WTC11 (cell line): ENCODE measurements at regions not wholly inside any gene's neighbourhood (a gene's known extent, or its start where the extent isn't known, plus 50 kb on each side); places are given as distances from the start of the nearest gene placed in this dataset.

Experiments
- ATAC-seq: fragments of 200-7000 bp; cut with Tn5 transposase; 2 replicates; pipeline ENCODE4 v1.10.0; 2021; ENCODE audit warnings: mild to moderate bottlenecking, moderate library complexity
- CTCF ChIA-PET: fragments of 300-600 bp; sonication (Branson Sonifier 250); formaldehyde crosslinking; loops from one replicate; lab custom pipeline; 2021; ENCODE audit warnings: antibody characterized with exemption; lab: Charles Lee
- POLR2A ChIA-PET: fragments of 350-600 bp; sonication (Branson Sonifier 250); formaldehyde crosslinking; loops from one replicate; lab custom pipeline; 2021; ENCODE audit warnings: antibody characterized with exemption; lab: Charles Lee
- DNase-seq: peaks from one replicate; pipeline ENCODE4 v3.0.0; 2021; ENCODE audit warnings: low spot score
- H3K27ac Mint-ChIP-seq: 2 replicates; pipeline ENCODE4 v1.8.0; 2021; ENCODE audit warnings: mixed read lengths
- H3K27me3 Mint-ChIP-seq: 2 replicates; pipeline ENCODE4 v1.8.0; 2021; ENCODE audit warnings: low read depth, mild to moderate bottlenecking, moderate library complexity, mixed read lengths
- H3K36me3 Mint-ChIP-seq: 2 replicates; pipeline ENCODE4 v1.8.0; 2021; ENCODE audit warnings: mixed read lengths
- H3K4me1 Mint-ChIP-seq: 2 replicates; pipeline ENCODE4 v1.8.0; 2022; ENCODE audit warnings: mixed read lengths
- H3K4me3 Mint-ChIP-seq: 2 replicates; pipeline ENCODE4 v1.8.0; 2021; ENCODE audit warnings: mild to moderate bottlenecking, moderate library complexity, mixed read lengths
- H3K9me3 Mint-ChIP-seq: 2 replicates; pipeline ENCODE4 v1.8.0; 2021; ENCODE audit warnings: mixed read lengths
- AR ChIP-seq: fragments of 250-450 bp; sonication (Bioruptor Pico); IDR thresholded peaks from 2 replicates; pipeline ENCODE4 v1.9.0; 2021; ENCODE audit warnings: mild to moderate bottlenecking
- ATF1 ChIP-seq: sonication (generic); formaldehyde crosslinking; IDR thresholded peaks from 2 replicates; pipeline ENCODE4 v1.8.1; 2023; ENCODE audit warnings: mild to moderate bottlenecking, moderate library complexity, missing genetic modification reagents
- CREB1 ChIP-seq: sonication (generic); formaldehyde crosslinking; IDR thresholded peaks from 2 replicates; pipeline ENCODE4 v1.8.0; 2023; ENCODE audit warnings: mild to moderate bottlenecking, missing genetic modification reagents
- ELF4 ChIP-seq: sonication (generic); formaldehyde crosslinking; IDR thresholded peaks from 2 replicates; pipeline ENCODE4 v1.8.1; 2022; ENCODE audit warnings: low read depth, mild to moderate bottlenecking, moderate library complexity, missing genetic modification reagents
- ETV6 ChIP-seq: sonication (generic); formaldehyde crosslinking; IDR thresholded peaks from 2 replicates; pipeline ENCODE4 v1.8.1; 2022; ENCODE audit warnings: mild to moderate bottlenecking, missing genetic modification reagents
- FOXP4 ChIP-seq: sonication (generic); formaldehyde crosslinking; IDR thresholded peaks from 2 replicates; pipeline ENCODE4 v1.8.0; 2022; ENCODE audit warnings: mild to moderate bottlenecking, missing genetic modification reagents
- GTF2I ChIP-seq: fragments of 250-450 bp; sonication (Bioruptor Pico); conservative IDR thresholded peaks from 2 replicates; pipeline ENCODE4 v1.4.0; 2021; ENCODE audit warnings: mild to moderate bottlenecking
- JUN ChIP-seq: sonication (generic); formaldehyde crosslinking; IDR thresholded peaks from 2 replicates; pipeline ENCODE4 v1.8.0; 2023; ENCODE audit warnings: mild to moderate bottlenecking, missing genetic modification reagents
- MYBL2 ChIP-seq: sonication (generic); formaldehyde crosslinking; IDR thresholded peaks from 2 replicates; pipeline ENCODE4 v1.8.1; 2023; ENCODE audit warnings: mild to moderate bottlenecking, moderate library complexity, missing genetic modification reagents
- PREB ChIP-seq: sonication (generic); formaldehyde crosslinking; IDR thresholded peaks from 2 replicates; pipeline ENCODE4 v1.8.1; 2022; ENCODE audit warnings: mild to moderate bottlenecking, missing genetic modification reagents, moderate library complexity, borderline replicate concordance
- SMAD3 ChIP-seq: sonication (generic); formaldehyde crosslinking; IDR thresholded peaks from 2 replicates; pipeline ENCODE4 v1.8.0; 2022; ENCODE audit warnings: missing genetic modification reagents, mild to moderate bottlenecking, borderline replicate concordance
- SP1 ChIP-seq: sonication (generic); formaldehyde crosslinking; conservative IDR thresholded peaks from 2 replicates; pipeline ENCODE4 v1.8.1; 2022; ENCODE audit warnings: missing genetic modification reagents
- TEAD4 ChIP-seq: sonication (generic); formaldehyde crosslinking; IDR thresholded peaks from 2 replicates; pipeline ENCODE4 v1.8.0; 2022; ENCODE audit warnings: mild to moderate bottlenecking, missing genetic modification reagents
- USF1 ChIP-seq: sonication (generic); formaldehyde crosslinking; IDR thresholded peaks from 2 replicates; pipeline ENCODE4 v1.8.0; 2022; ENCODE audit warnings: mild to moderate bottlenecking, missing genetic modification reagents
- USF2 ChIP-seq: sonication (generic); formaldehyde crosslinking; IDR thresholded peaks from 2 replicates; pipeline ENCODE4 v1.8.1; 2023; ENCODE audit warnings: mild to moderate bottlenecking, missing genetic modification reagents, moderate library complexity
- ZNF219 ChIP-seq: sonication (generic); formaldehyde crosslinking; IDR thresholded peaks from 2 replicates; pipeline ENCODE4 v1.8.0; 2023; ENCODE audit warnings: missing genetic modification reagents, mild to moderate bottlenecking, borderline replicate concordance
- ZNF263 ChIP-seq: sonication (generic); formaldehyde crosslinking; IDR thresholded peaks from 2 replicates; pipeline ENCODE4 v1.8.1; 2022; ENCODE audit warnings: low read depth, mild to moderate bottlenecking, moderate library complexity, missing genetic modification reagents
- ZNF416 ChIP-seq: fragments of 250-450 bp; sonication (Bioruptor Pico); IDR thresholded peaks from 2 replicates; pipeline ENCODE4 v1.9.0; 2021; ENCODE audit warnings: mild to moderate bottlenecking, inconsistent platforms

- Mint-ChIP-seq H3K9me3 (peaks cover 54% of the 10 kb centered on the region), H3K27me3 (peaks cover 5% of the 10 kb centered on the region; the same call in 1 of the 2 replicates), H3K27ac (no peak overlapping the region), H3K36me3 (0 out of 2 replicates have a peak, but pooled peaks cover 2% of the 10 kb centered on the region), H3K4me3 (no peak overlapping the region), H3K4me1 (no peaks in the 10 kb centered on the region)
- CTCF ChIA-PET = no interaction called here
- POLR2A ChIA-PET = no interaction called here
- no peak for DNase-seq
- ATAC-seq = no peak
- TF ChIP-seq CREB1 (CRISPR knock-in tag) (no peak), ETV6 (CRISPR knock-in tag) (no peak), JUN (CRISPR knock-in tag) (no peak), SP1 (CRISPR knock-in tag) (no peak), FOXP4 (CRISPR knock-in tag) (no peak), GTF2I (CRISPR knock-in tag) (no peak), AR (no peak), TEAD4 (no peak), USF1 (CRISPR knock-in tag) (no peak)
These were observed 168.1 kb upstream of the IRS2 start for GRCh38 chr13:109954441-109954840.

- TF ChIP-seq ZNF416 (CRISPR knock-in tag) (no peak), MYBL2 (CRISPR knock-in tag) (no peak), ATF1 (CRISPR knock-in tag) (no peak), USF2 (CRISPR knock-in tag) (no peak), ZNF219 (CRISPR knock-in tag) (no peak), SMAD3 (CRISPR knock-in tag) (no peak), ELF4 (CRISPR knock-in tag) (no peak), ZNF263 (CRISPR knock-in tag) (no peak), PREB (CRISPR knock-in tag) (no peak)
- TF ChIP-seq, all 79 proteins: peak for 0
- ChIA-PET CTCF (no interaction called here), POLR2A (no interaction called here)
- Mint-ChIP-seq H3K27ac (no peak overlapping the region), H3K9me3 (peaks cover 26% of the 10 kb centered on the region), H3K27me3 (peaks cover 5% of the 10 kb centered on the region; the same call in 1 of the 2 replicates), H3K36me3 (no peaks in the 10 kb centered on the region), H3K4me3 (no peak overlapping the region), H3K4me1 (no peaks in the 10 kb centered on the region)
- ATAC-seq (no peak), DNase-seq (no peak)
These were observed 165.1 kb upstream of the IRS2 start for GRCh38 chr13:109951491-109951890.
